ENCODE measurements at regions not wholly inside any gene's neighbourhood (a gene's known extent, or its start where the extent isn't known, plus 50 kb on each side); places are given as distances from the start of the nearest gene placed in this dataset.
"Not testable (repeated sequence)": the region's sequence is repeated elsewhere in the genome, so short reads cannot be mapped to it uniquely, and the experiment has no call there.

DNA sequence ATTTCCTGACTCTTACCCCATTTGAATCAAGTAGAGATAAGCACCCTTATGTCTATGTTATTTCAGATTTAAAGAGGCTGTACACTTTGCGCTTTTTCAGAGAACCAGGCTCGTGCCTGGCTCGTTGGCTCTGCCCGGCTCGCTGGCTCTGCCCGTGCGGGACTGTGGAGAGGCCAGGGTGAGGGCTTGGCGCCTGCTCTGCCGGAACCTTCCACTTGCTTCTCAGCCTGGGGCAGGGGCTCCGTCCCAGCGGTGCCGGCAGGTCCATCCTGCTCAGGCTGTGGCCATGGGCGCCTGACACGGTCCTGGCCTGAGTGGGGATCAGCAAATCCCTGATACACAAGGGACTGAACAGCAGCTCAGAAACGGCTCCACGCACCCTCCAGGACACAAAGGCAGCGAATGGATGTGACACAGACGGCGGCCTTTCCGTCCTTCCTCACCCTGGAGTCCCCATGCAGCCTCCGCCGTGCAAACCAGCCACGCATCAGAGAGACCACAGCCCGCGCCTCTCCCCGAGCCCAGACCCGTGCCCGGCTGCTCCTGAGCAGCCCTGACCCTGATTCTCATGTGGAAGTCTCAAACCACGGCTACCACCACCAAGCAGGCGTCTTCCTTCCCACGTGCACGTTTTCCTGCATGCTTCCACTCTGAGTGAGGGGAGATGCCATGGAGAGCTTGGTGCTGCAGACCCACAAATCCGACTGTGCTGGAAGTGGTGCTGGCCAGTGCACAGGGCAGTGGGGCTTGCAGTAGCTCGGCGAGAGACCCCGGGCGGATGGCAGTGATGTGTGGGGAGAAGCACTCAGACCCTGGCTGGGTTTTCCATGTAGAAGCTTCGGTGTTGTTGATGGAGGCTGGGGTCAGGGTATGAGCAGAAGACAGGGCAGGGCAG is 233.9 kb downstream of the ERMARD start:
- no peak for DNase-seq (ENCODE audit: low read depth in 2 of 3, low spot score in 2 of 3)

GRCh38 chr6:169984181-169985120 is 233.0 kb downstream of the ERMARD start:
- DNase-seq (ENCODE audit: low read depth in 2 of 3, low spot score in 2 of 3), result no peak

DNA sequence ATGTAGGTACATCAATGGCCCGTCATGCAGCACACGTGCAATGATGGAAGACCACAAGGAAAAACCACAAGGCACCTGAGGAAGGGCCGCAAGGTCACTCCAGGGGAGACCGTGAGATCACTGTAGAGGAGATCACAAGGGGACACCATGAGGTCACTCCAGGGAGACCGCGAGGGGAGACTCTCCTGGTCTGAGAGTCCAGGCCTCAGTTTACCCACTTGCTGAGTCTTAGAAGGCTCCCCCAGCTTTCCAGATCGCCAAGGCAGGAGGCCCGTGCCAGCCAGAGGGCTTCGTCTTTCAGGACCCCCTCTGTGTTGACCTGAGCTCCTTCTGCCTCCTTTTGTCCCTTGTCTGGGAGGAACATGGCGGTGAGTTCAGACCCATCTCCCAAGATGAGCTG is 232.2 kb downstream of the ERMARD start:
- DNase-seq (ENCODE audit: low read depth in 2 of 3, low spot score in 2 of 3), result no peak

GRCh38 chr6:169982461-169983386 is 231.3 kb downstream of the ERMARD start:
- no peak for DNase-seq (ENCODE audit: low read depth in 2 of 3, low spot score in 2 of 3)

- DNase-seq (ENCODE audit: low read depth in 2 of 3, low spot score in 2 of 3), result no peak
These were observed 230.5 kb downstream of the ERMARD start for GRCh38 chr6:169981969-169982368.

- no peak for DNase-seq (ENCODE audit: low read depth in 2 of 3, low spot score in 2 of 3)
These were observed 230.1 kb downstream of the ERMARD start for GRCh38 chr6:169981568-169981967.

- no peak for DNase-seq (ENCODE audit: low read depth in 2 of 3, low spot score in 2 of 3)
These were observed 229.5 kb downstream of the ERMARD start for GRCh38 chr6:169980826-169981450.

DNA sequence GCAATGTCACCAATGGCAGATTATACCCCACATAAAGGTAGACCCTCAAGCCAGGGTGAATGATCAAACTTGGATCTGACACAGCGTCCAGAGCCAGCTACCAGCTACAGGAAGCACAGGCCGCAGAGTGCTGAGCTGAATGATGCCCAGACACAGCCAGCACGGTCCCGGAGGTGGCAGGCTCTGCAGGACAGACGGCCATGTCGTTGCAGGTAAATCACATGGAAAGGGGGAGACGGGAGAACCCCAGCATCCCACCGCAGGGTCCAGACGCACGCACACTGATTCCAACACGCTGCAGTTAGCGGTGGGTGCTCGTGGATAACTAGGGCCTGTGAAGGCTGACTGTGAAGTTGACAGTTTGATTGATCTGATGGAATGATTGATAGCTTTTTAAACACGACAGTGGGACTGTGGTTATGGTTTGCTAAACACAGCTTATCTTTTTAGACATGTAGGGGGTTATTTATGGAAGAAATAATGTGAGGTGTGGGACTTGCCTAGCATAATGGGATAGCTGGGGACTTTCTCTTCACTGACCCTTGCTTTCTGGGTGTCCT is 228.5 kb downstream of the ERMARD start:
- no peak for DNase-seq (ENCODE audit: low read depth in 2 of 3, low spot score in 2 of 3)

DNA sequence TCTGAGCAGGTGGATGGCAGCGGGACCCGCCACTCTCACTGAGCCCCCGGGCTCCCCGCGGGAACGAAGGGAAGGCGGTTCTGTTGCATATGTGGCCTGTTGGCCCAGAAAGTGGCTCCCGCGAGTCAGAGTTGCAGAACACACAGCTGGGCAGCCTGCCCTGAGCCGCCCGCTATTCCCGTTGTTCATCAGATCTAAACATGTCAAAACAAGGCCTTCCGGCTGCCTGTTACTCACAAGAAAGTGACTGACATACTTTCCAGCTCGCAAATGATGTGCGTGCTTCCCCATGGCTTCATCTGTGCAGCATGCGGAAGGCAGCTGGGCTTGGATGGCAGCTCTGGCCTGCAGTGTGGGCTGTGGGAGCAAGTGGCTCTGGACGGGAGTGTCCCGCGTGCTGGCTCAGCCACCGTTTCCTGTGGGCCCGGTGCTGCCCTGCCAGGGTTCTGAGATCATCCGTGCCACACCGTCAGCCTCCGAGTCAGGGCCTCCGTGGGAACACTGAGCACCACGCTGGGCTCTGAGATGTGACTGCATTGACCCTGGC is 227.3 kb downstream of the ERMARD start:
- no peak for DNase-seq (ENCODE audit: low read depth in 2 of 3, low spot score in 2 of 3)

DNA sequence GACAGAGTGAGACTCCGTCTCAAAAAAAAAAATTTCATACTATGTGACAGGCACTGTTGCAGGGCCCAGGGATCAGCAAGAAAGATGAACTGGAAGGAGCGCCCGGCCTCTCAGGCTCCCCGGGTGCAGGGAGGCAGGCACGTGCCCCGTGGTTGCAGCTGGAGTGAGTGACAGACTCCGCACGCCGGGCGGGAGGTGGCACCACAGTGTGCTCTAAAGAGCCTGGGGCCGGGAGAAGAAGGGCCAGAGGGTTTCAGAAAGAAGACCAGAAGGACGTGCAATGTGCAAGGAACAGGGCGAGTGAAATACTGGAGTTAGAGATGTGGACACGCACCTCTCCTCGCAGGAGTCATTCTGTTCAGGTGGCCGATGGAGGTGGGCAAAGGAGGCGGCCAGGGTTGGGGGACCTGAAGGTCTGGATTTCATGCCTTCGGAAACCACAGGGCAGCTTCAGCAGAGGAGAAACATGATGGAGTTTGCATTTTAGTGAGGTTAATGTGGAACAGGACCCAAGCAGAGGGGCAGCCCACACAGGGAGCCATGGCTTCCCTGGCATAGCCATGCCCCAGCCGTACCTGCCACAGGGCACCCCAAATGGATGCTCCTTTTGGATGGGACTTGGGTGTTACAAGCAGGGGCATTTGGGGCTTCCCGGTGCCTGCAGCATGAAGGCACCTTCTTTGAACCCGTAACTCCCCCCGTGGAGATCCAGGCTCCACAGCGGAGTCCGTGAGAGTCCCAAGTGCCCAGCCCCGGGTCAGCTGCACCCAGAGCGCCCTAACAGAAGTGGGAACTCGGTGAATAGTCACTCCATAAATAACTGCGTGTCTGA is 226.2 kb downstream of the ERMARD start:
- DNase-seq (ENCODE audit: low read depth in 2 of 3, low spot score in 2 of 3), result no peak

- DNase-seq (ENCODE audit: low read depth in 2 of 3, low spot score in 2 of 3), result no peak
These were observed 225.1 kb downstream of the ERMARD start for GRCh38 chr6:169976301-169977081.

DNA sequence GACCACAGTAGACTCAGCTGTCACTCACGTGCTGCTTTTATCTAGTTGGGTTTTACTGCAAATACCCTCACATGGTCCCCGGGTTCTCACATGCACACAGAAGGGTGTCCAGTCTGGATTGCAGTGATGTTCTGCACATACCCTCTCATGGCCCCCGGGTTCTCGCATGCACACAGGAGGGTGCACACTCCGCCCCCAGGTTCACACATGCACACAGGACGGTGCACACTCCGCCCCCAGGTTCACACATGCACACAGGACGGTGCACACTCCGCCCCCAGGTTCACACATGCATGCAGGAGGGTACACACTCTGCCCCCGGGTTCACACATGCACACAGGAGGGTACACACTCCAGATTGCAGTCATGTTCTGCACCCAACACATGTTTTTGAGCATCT is 224.3 kb downstream of the ERMARD start:
- DNase-seq (ENCODE audit: low read depth in 2 of 3, low spot score in 2 of 3), result no peak

- no peak for DNase-seq (ENCODE audit: low read depth in 2 of 3, low spot score in 2 of 3)
These were observed 223.9 kb downstream of the ERMARD start for GRCh38 chr6:169975286-169975685.

- no peak for DNase-seq (ENCODE audit: low read depth in 2 of 3, low spot score in 2 of 3)
These were observed 223.2 kb downstream of the ERMARD start for GRCh38 chr6:169974663-169975062.

DNA sequence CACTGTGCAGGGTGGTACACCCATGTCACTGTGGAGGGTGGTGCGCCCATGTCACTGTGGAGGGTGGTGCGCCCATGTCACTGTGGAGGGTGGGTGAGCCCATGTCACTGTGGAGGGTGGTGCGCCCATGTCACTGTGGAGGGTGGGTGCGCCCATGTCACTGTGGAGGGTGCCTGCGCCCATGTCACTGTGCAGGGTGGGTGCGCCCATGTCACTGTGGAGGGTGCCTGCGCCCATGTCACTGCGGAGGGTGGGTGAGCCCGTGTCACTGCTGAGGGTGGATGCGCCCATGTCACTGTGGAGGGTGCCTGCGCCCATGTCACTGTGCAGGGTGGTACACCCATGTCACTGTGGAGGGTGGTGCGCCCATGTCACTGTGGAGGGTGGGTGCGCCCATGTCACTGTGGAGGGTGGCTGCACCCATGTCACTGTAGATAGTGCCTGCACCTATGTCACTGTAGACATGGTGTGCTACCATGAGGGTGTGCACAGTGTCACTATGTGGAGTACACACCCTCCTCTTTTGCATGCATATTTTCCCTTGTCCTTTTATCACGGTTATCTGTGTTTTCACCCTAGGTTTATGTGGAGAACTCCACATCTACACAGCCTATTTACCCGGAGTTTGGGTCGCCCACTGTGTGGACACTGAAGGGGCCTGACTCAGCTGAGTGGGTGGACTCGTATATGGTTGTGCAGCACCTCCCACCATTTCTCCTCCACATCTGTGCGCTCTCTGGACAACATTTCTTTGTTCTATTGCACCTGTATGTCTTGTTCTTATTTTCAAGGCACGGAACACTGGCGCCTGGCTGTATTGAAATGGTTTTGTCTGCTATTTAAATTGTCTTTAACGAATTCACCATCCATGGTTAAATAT is 222.4 kb downstream of the ERMARD start:
- DNase-seq (ENCODE audit: low read depth in 2 of 3, low spot score in 2 of 3), result not testable (repeated sequence)

- DNase-seq (ENCODE audit: low read depth in 2 of 3, low spot score in 2 of 3), result no peak
These were observed 221.3 kb downstream of the ERMARD start for GRCh38 chr6:169972736-169973135.

DNA sequence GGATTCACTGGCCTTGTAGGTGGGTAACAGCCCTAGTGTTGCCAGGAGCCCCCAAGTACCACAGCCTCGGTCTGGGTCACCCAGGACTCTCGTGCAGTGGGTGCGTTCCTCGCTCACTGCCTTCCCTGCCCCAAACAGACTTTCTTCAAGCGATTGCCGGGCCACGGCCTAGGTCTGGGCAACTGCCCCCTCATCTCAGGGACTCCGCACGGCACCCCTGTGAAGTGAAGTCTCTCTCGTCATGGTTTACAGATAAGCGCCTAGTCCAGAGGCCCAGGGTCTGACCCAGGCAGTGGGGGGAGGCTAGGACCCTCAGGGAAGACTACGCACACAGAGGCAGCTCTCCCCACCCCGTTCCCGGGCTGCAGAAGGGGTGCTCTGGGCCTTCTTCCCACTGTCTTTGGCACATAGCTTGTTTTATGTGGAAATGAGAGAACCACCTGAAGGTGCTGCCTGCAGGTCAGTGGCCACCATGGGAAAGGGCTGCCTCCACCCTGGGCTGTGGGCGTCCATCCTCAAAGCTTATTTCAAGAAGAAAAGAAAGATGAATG is 220.8 kb downstream of the ERMARD start:
- no peak for DNase-seq (ENCODE audit: low read depth in 2 of 3, low spot score in 2 of 3)
